GM12878 (cell line): ENCODE measurements at regions not wholly inside any gene's neighbourhood (a gene's known extent, or its start where the extent isn't known, plus 50 kb on each side); places are given as distances from the start of the nearest gene placed in this dataset.

Experiments
- ATAC-seq: fragments of 200-7000 bp; cut with Tn5 transposase; 3 replicates; pipeline ENCODE4 v1.9.1; 2020; ENCODE audit warnings: mild to moderate bottlenecking, moderate library complexity
- BruUV-seq: library from RNA; stranded (reverse); fragments of 400-500 nt; replicated peaks from 2 replicates; lab custom pipeline; 2021; lab: Mats Ljungman, UMichigan
- CTCF ChIA-PET: fragments of 300-600 bp; sonication (Branson Sonifier 250); formaldehyde crosslinking; extraction: SDS; loops from one replicate; lab custom pipeline; 2021; ENCODE audit warnings: inconsistent platforms; lab: Yijun Ruan, JAX
- POLR2A ChIA-PET: fragments of 350-600 bp; formaldehyde crosslinking; extraction: SDS; loops from one replicate; lab custom pipeline; 2021; ENCODE audit warnings: inconsistent platforms; lab: Charles Lee
- RAD21 ChIA-PET: fragments of 300-600 bp; sonication (Branson Sonifier 250); formaldehyde crosslinking; loops from one replicate; lab custom pipeline; 2023; ENCODE audit warnings: antibody characterized with exemption; ENCODE audit not compliant: unreplicated experiment; lab: Charles Lee
- SMC1A ChIA-PET: fragments of 300-600 bp; sonication (Branson Sonifier 250); formaldehyde crosslinking; loops from one replicate; lab custom pipeline; 2023; ENCODE audit not compliant: unreplicated experiment, uncharacterized antibody; lab: Charles Lee
- DNase-seq: peaks from one replicate; pipeline ENCODE4 v3.0.0-alpha.2; 2011; ENCODE audit warnings: low read depth, low spot score
- FAIRE-seq: peaks from 3 replicates; lab custom pipeline; 2011; peaks lifted over from hg19 to GRCh38; lab: Jason Lieb, UNC
- H2AFZ ChIP-seq: 2 replicates; pipeline ENCODE4 v1.6.0; 2011; ENCODE audit warnings: low read depth, low read length, control low read depth; ENCODE audit not compliant: control insufficient read depth
- H3K27ac ChIP-seq: 2 replicates; pipeline ENCODE4 v1.5.1; 2011; ENCODE audit warnings: control low read depth; ENCODE audit not compliant: control insufficient read depth, insufficient read depth
- H3K27me3 ChIP-seq, 2 experiments: replicated peaks in 1 of 2; 2 replicates each; pipeline versions ENCODE4 v1.6.0 to v1.6.1; 2011; ENCODE audit warnings: low read length in 1 of 2; ENCODE audit not compliant: control insufficient read depth in 2 of 2, insufficient read depth in 2 of 2
- H3K36me3 ChIP-seq, 2 experiments: 2 replicates each; pipeline ENCODE4 v1.5.1; 2011; ENCODE audit warnings: low read length in 1 of 2; ENCODE audit not compliant: control insufficient read depth in 2 of 2, insufficient read depth in 2 of 2
- H3K4me1 ChIP-seq: 2 replicates; pipeline ENCODE4 v1.6.1; 2011; ENCODE audit warnings: mild to moderate bottlenecking, low read length, moderate library complexity, mixed read lengths; ENCODE audit not compliant: control insufficient read depth, insufficient read depth
- H3K4me2 ChIP-seq: 2 replicates; pipeline ENCODE4 v1.6.0; 2011; ENCODE audit warnings: control low read depth; ENCODE audit not compliant: control insufficient read depth, insufficient read depth
- H3K4me3 ChIP-seq: fragments of 200-600 bp; sonication (generic); 2 replicates; pipeline ENCODE4 v1.5.1; 2016
- H3K79me2 ChIP-seq: 2 replicates; pipeline ENCODE4 v1.6.0; 2011; ENCODE audit warnings: low read length; ENCODE audit not compliant: control insufficient read depth, insufficient read depth
- H3K9ac ChIP-seq: 2 replicates; pipeline ENCODE4 v1.8.0; 2011; ENCODE audit warnings: low read length, control low read depth, mixed read lengths; ENCODE audit not compliant: control insufficient read depth, insufficient read depth
- H3K9me3 ChIP-seq: replicated peaks from 3 replicates; pipeline ENCODE4 v1.5.1; 2011; ENCODE audit warnings: mild to moderate bottlenecking, low read length; ENCODE audit not compliant: control insufficient read depth, insufficient read depth
- H4K20me1 ChIP-seq: 2 replicates; pipeline ENCODE4 v1.6.0; 2011; ENCODE audit not compliant: control insufficient read depth, insufficient read depth
- ESRRA ChIP-seq: IDR thresholded peaks from 2 replicates; pipeline ENCODE4 v1.6.1; 2012; ENCODE audit warnings: mild to moderate bottlenecking, low read length, improper control_type of control experiment
- FOS ChIP-seq: IDR thresholded peaks from 3 replicates; pipeline ENCODE4 v1.6.1; 2011; ENCODE audit warnings: borderline replicate concordance; ENCODE audit not compliant: insufficient read length; ENCODE audit errors: extremely low read depth
- NKRF ChIP-seq: fragments of 450-650 bp; conservative IDR thresholded peaks from 2 replicates; pipeline ENCODE4 v1.6.1; 2017; ENCODE audit warnings: mild to moderate bottlenecking, moderate library complexity
- SMC3 ChIP-seq: IDR thresholded peaks from 2 replicates; pipeline ENCODE4 v1.6.1; 2011; ENCODE audit warnings: low read length, improper control_type of control experiment, borderline replicate concordance
- TCF3 ChIP-seq: IDR thresholded peaks from 2 replicates; pipeline ENCODE4 v1.6.1; 2012; ENCODE audit warnings: low read depth, mild to moderate bottlenecking, low read length, borderline replicate concordance; ENCODE audit not compliant: insufficient read depth
- WGBS: methylation state at CpG from one replicate; pipeline ENCODE4 v1.1.6; 2016; ENCODE audit warnings: low lambda C conversion rate; ENCODE audit not compliant: insufficient replicate concordance, insufficient coverage; ENCODE audit errors: missing lambda C conversion rate; 5-methylcytosine and 5-hydroxymethylcytosine counted together
- in situ Hi-C: fragments of 300-500 bp; cut with MboI; formaldehyde crosslinking; loops from 9 replicates; pipeline ENCODE4 v1.14.3; 2018; ENCODE audit warnings: mixed read lengths
- intact Hi-C: fragments of 100-400 bp; cut with micrococcal nuclease; formaldehyde crosslinking; loops from one replicate; pipeline ENCODE4 v1.14.2; 2022; ENCODE audit not compliant: unreplicated experiment
- TF ChIP-seq, protein P1 (sequence below): fragments of 450-650 bp; formaldehyde crosslinking; IDR thresholded peaks from 2 replicates; pipeline ENCODE4 v1.5.0; 2022; ENCODE audit warnings: mild to moderate bottlenecking, missing genetic modification characterization

- no peaks in the 10 kb centered on the region for H4K20me1 ChIP-seq
- no peaks in the 10 kb centered on the region for H3K9me3 ChIP-seq
- H2AFZ ChIP-seq = no peak overlapping the region
- H3K4me3 ChIP-seq = no peak overlapping the region
- no peak overlapping the region for H3K27ac ChIP-seq
- no peak for DNase-seq
- RAD21 ChIA-PET = no interaction called here
- TF ChIP-seq, protein P1, sequence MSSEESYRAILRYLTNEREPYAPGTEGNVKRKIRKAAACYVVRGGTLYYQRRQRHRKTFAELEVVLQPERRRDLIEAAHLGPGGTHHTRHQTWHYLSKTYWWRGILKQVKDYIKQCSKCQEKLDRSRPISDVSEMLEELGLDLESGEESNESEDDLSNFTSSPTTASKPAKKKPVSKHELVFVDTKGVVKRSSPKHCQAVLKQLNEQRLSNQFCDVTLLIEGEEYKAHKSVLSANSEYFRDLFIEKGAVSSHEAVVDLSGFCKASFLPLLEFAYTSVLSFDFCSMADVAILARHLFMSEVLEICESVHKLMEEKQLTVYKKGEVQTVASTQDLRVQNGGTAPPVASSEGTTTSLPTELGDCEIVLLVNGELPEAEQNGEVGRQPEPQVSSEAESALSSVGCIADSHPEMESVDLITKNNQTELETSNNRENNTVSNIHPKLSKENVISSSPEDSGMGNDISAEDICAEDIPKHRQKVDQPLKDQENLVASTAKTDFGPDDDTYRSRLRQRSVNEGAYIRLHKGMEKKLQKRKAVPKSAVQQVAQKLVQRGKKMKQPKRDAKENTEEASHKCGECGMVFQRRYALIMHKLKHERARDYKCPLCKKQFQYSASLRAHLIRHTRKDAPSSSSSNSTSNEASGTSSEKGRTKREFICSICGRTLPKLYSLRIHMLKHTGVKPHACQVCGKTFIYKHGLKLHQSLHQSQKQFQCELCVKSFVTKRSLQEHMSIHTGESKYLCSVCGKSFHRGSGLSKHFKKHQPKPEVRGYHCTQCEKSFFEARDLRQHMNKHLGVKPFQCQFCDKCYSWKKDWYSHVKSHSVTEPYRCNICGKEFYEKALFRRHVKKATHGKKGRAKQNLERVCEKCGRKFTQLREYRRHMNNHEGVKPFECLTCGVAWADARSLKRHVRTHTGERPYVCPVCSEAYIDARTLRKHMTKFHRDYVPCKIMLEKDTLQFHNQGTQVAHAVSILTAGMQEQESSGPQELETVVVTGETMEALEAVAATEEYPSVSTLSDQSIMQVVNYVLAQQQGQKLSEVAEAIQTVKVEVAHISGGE (CRISPR knock-in tag) = no peak
- TF ChIP-seq SMC3 (no peak), FOS (no peak), NKRF (no peak), TCF3 (no peak), ESRRA (no peak)
- TF ChIP-seq, all 136 proteins: peak for 0
- no peak overlapping the region for H3K4me2 ChIP-seq
- ChIA-PET SMC1A (no interaction called here), POLR2A (no interaction called here), CTCF (interaction anchor here (1.4 kb wide), 1 partner anchor 13 kb away, joined by 3 read pairs; no protein-coding TSS in a partner anchor)
- no TSS peak for BruUV-seq
- WGBS = 0% methylated on average over 1 of the region's 1 CpG
- H3K36me3 ChIP-seq = no peaks in the 10 kb centered on the region
- intact Hi-C loops = no loop called here
- no peaks in the 10 kb centered on the region; a peak in 1 of 4 replicates for H3K27me3 ChIP-seq
- FAIRE-seq (no peak), ATAC-seq (no peak)
- no peaks in the 10 kb centered on the region for H3K4me1 ChIP-seq
- no peak overlapping the region for H3K9ac ChIP-seq
- in situ Hi-C loops = no loop called here
- no peaks in the 10 kb centered on the region for H3K79me2 ChIP-seq
Observed at GRCh38 chr2:79248776-79249175, 89.2 kb upstream of the REG3A start.
